CD14-positive monocyte (primary cell): ENCODE measurements at regions not wholly inside any gene's neighbourhood (a gene's known extent, or its start where the extent isn't known, plus 50 kb on each side); places are given as distances from the start of the nearest gene placed in this dataset.

Experiments
- DNase-seq, 3 donors: peaks; one replicate each; pipeline ENCODE4 v3.0.0-alpha.2; 2011 to 2022
- H2AFZ ChIP-seq: 2 replicates; pipeline ENCODE4 v1.6.0; 2012; ENCODE audit warnings: mild to moderate bottlenecking, low read depth, low read length, inconsistent platforms; ENCODE audit not compliant: insufficient read depth, poor library complexity, severe bottlenecking
- H3K27ac ChIP-seq, 2 donors: 1 replicate in 1 of 2; 2 replicates in 1 of 2; pipeline ENCODE4 v1.5.1; 2012 to 2013; ENCODE audit warnings: low read length in 2 of 2, control low read depth in 1 of 2, inconsistent platforms in 1 of 2, low read depth in 1 of 2, mild to moderate bottlenecking in 1 of 2
- H3K27me3 ChIP-seq, 2 donors: one replicate each; pipeline versions ENCODE4 v1.6.0 to v1.6.1; 2011 to 2013; ENCODE audit warnings: low read length in 2 of 2; ENCODE audit not compliant: control insufficient read depth in 2 of 2, insufficient read depth in 2 of 2
- H3K36me3 ChIP-seq, 2 donors: replicated peaks in 1 of 2; 1 replicate in 1 of 2; 2 replicates in 1 of 2; pipeline versions ENCODE4 v1.5.1 to v1.6.1; 2012 to 2013; ENCODE audit warnings: low read length in 2 of 2, control low read depth in 1 of 2, inconsistent platforms in 1 of 2, mild to moderate bottlenecking in 1 of 2; ENCODE audit not compliant: insufficient read depth in 2 of 2, control insufficient read depth in 1 of 2
- H3K4me1 ChIP-seq, 2 donors: 1 replicate in 1 of 2; 2 replicates in 1 of 2; pipeline versions ENCODE4 v1.5.1 to v1.6.1; 2012 to 2013; ENCODE audit warnings: low read length in 2 of 2, control low read depth in 1 of 2, inconsistent platforms in 1 of 2, mild to moderate bottlenecking in 1 of 2, moderate library complexity in 1 of 2; ENCODE audit not compliant: insufficient read depth in 2 of 2, control insufficient read depth in 1 of 2
- H3K4me2 ChIP-seq: replicated peaks from 2 replicates; pipeline ENCODE3; 2012; ENCODE audit warnings: low read length, moderate library complexity, mild to moderate bottlenecking; ENCODE audit not compliant: poor library complexity, severe bottlenecking; ENCODE audit errors: extremely low read depth
- H3K4me3 ChIP-seq, 3 experiments: fragments of 200-600 bp in 1 of 3; sonication (generic) in 1 of 3; replicated peaks in 1 of 3; 1 replicate in 2 of 3; 2 replicates in 1 of 3; pipeline ENCODE4 v1.5.1; 2011 to 2013; ENCODE audit warnings: low read length in 3 of 3, mild to moderate bottlenecking in 3 of 3, control low read depth in 2 of 3, low read depth in 2 of 3, inconsistent platforms in 1 of 3, moderate library complexity in 1 of 3
- H3K79me2 ChIP-seq: 2 replicates; pipeline ENCODE4 v1.6.0; 2012; ENCODE audit warnings: mild to moderate bottlenecking, control low read depth, inconsistent platforms, low read length, moderate library complexity; ENCODE audit not compliant: insufficient read depth
- H3K9ac ChIP-seq: 2 replicates; pipeline ENCODE4 v1.6.0; 2017; ENCODE audit warnings: low read length, mild to moderate bottlenecking; ENCODE audit not compliant: insufficient read depth, poor library complexity, severe bottlenecking
- H3K9me3 ChIP-seq, 2 donors: replicated peaks in 1 of 2; 1 replicate in 1 of 2; 2 replicates in 1 of 2; pipeline versions ENCODE4 v1.5.1 to v1.6.1; 2012 to 2013; ENCODE audit warnings: low read length in 2 of 2, control low read depth in 1 of 2; ENCODE audit not compliant: control insufficient read depth in 1 of 2, insufficient read depth in 1 of 2
- H4K20me1 ChIP-seq: 2 replicates; pipeline ENCODE4 v1.6.0; 2012; ENCODE audit warnings: mild to moderate bottlenecking, low read length, control low read depth, moderate library complexity; ENCODE audit not compliant: insufficient read depth
- H3K27ac Mint-ChIP-seq, 7 donors: one replicate each; pipeline ENCODE4 v1.8.0; 2020; ENCODE audit warnings: mild to moderate bottlenecking in 7 of 7, mixed read lengths in 7 of 7, moderate library complexity in 6 of 7, inconsistent platforms in 2 of 7
- H3K27me3 Mint-ChIP-seq, 3 donors: one replicate each; pipeline ENCODE4 v1.8.0; 2021 to 2022; ENCODE audit warnings: low read depth in 3 of 3, mild to moderate bottlenecking in 3 of 3, mixed read lengths in 3 of 3, moderate library complexity in 3 of 3, inconsistent platforms in 1 of 3
- H3K36me3 Mint-ChIP-seq, 2 donors: one replicate each; pipeline ENCODE4 v1.8.0; 2020; ENCODE audit warnings: mixed read lengths in 2 of 2, inconsistent platforms in 1 of 2, mild to moderate bottlenecking in 1 of 2
- H3K4me1 Mint-ChIP-seq: one replicate; pipeline ENCODE4 v1.8.0; 2020; ENCODE audit warnings: mild to moderate bottlenecking, mixed read lengths
- H3K4me3 Mint-ChIP-seq, 2 donors: one replicate each; pipeline ENCODE4 v1.8.0; 2020; ENCODE audit warnings: mild to moderate bottlenecking in 2 of 2, mixed read lengths in 2 of 2, moderate library complexity in 1 of 2
- H3K9me3 Mint-ChIP-seq, 7 donors: one replicate each; pipeline ENCODE4 v1.8.0; 2020 to 2022; ENCODE audit warnings: mixed read lengths in 7 of 7, mild to moderate bottlenecking in 6 of 7, moderate library complexity in 6 of 7, inconsistent platforms in 2 of 7
- CTCF ChIP-seq: fragments of 200-600 bp; IDR thresholded peaks from one replicate; pipeline ENCODE4 v1.8.0; 2022; ENCODE audit warnings: antibody characterized with exemption, mild to moderate bottlenecking
- WGBS: methylation state at CpG from one replicate; pipeline ENCODE4 v1.1.5; 2013; ENCODE audit warnings: missing lambda C conversion rate; ENCODE audit not compliant: insufficient coverage; 5-methylcytosine and 5-hydroxymethylcytosine counted together
- intact Hi-C, 2 donors: fragments of 100-400 bp; cut with micrococcal nuclease; formaldehyde crosslinking; loops; one replicate each; pipeline versions ENCODE4 v1.15.0 to v1.15.1; 2023

DNA sequence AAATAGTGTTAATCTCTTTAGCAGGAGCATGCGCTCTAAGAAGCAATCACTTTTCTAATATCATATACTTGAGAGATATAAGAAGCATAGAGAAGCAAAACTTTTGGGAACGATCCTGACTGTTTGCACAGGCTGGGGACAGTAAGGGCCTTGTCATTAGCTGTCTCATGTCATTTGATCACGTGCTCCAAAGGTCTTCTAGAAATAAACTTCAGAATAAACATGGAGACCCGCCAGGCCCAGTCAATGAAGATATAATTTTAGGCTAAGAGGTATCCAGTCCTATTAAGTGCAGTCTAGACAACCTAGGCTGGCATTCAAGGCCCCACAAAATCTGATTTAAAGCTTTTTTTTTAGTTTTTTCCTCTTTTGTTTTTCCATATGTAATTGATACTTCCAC, 111.0 kb upstream of the APC start:
- Histone ChIP-seq H3K36me3 (no peaks in the 10 kb centered on the region), H3K4me1 (no peaks in the 10 kb centered on the region), H3K4me2 (no peak overlapping the region), H3K27ac (no peak overlapping the region), H3K4me3 (no peak overlapping the region), H2AFZ (no peak overlapping the region), H4K20me1 (no peaks in the 10 kb centered on the region), H3K9me3 (no peaks in the 10 kb centered on the region), H3K27me3 (peaks cover 9 to 12% of the 10 kb centered on the region in 2 donors), H3K79me2 (no peaks in the 10 kb centered on the region), H3K9ac (no peak overlapping the region)
- Mint-ChIP-seq H3K36me3 (no peaks in the 10 kb centered on the region), H3K27ac (no peak overlapping the region), H3K9me3 (peaks cover 0 to 5% (median under 1%) of the 10 kb centered on the region in 7 donors), H3K4me1 (no peaks in the 10 kb centered on the region), H3K4me3 (no peak overlapping the region), H3K27me3 (peaks cover 9 to 53% (median 16%) of the 10 kb centered on the region in 3 donors)
- no peak for DNase-seq
- 86% methylated on average over 1 of the region's 4 CpGs for WGBS
- TF ChIP-seq CTCF: no peak
- intact Hi-C loops: no loop called here

DNA sequence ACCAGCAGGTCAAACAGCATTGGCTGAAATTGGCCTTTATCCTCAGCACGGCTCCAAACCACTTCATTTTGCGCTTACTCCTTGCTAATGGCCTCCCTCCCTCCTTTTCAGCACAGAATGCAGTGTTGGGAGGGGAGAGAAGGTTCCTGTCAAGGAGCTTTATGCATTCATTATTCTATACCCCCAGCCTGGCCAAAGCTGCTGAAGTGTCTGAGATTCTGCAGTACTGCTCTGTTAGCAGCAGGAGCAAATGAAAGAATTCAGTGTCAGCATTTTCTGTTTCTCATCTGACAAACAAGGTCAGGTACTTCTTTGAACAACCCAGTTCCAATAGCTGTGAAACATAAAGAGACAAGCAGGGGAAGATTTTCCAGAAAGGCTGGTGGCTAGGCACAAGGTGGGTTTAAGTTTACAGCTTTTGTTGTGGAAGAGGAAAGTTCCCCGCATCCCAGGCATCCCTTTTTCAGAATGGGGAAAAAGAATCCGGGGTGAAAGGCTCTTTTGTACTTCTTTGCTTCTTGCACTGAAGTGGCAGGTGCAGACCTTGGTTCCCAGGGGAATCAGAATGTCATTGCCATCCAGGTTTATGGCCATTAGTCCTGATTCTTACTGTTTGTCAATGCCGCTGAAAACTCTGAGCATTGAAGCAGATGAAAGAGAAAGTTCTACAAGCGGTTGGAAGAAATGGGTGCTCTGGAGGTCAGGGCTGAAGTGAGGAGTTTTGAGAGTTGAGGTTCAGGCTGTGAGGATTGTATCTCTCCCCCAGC, 109.3 kb upstream of the APC start:
- Histone ChIP-seq H3K27ac (no peak overlapping the region), H2AFZ (no peak overlapping the region), H3K36me3 (no peaks in the 10 kb centered on the region), H3K27me3 (peaks cover 9 to 12% of the 10 kb centered on the region in 2 donors), H3K4me2 (no peak overlapping the region), H3K4me3 (no peak overlapping the region), H3K4me1 (no peaks in the 10 kb centered on the region), H3K9me3 (peaks cover 0 to 5% of the 10 kb centered on the region in 2 donors), H4K20me1 (no peaks in the 10 kb centered on the region), H3K9ac (no peak overlapping the region), H3K79me2 (no peaks in the 10 kb centered on the region)
- Mint-ChIP-seq H3K4me3 (peak overlapping the region in 1 of 2 donors; percentile 12), H3K27ac (no peak overlapping the region), H3K36me3 (peaks cover 0 to 3% of the 10 kb centered on the region in 2 donors), H3K4me1 (no peaks in the 10 kb centered on the region), H3K9me3 (peaks cover 4 to 17% (median 12%) of the 10 kb centered on the region in 7 donors), H3K27me3 (peaks cover 11 to 49% (median 16%) of the 10 kb centered on the region in 3 donors)
- WGBS: 62% methylated on average over 3 of the region's 6 CpGs
- DNase-seq: no peak
- intact Hi-C loops: no loop called here
- TF ChIP-seq CTCF: no peak
